Esophagus muscularis mucosa (tissue), 4 donors: ENCODE measurements at regions not wholly inside any gene's neighbourhood (a gene's known extent, or its start where the extent isn't known, plus 50 kb on each side); places are given as distances from the start of the nearest gene placed in this dataset.

Source experiments
- CTCF ChIP-seq, 3 experiments: fragments of 200-600 bp in 2 of 3; fragments of 450-650 bp in 1 of 3; sonication (generic) in 2 of 3; IDR thresholded peaks; one replicate each; pipeline ENCODE4 v1.5.1; 2017 to 2019; ENCODE audit warnings: antibody characterized with exemption in 3 of 3, mild to moderate bottlenecking in 2 of 3, moderate library complexity in 1 of 3
- EP300 ChIP-seq: sonication (generic); formaldehyde crosslinking; IDR thresholded peaks from one replicate; pipeline ENCODE4 v1.6.1; 2017; ENCODE audit warnings: antibody characterized with exemption
- POLR2A ChIP-seq: fragments of 450-650 bp; IDR thresholded peaks from one replicate; pipeline ENCODE4 v1.6.1; 2017; ENCODE audit warnings: antibody characterized with exemption, moderate library complexity, mild to moderate bottlenecking, low read depth
- POLR2AphosphoS5 ChIP-seq, 2 donors: sonication (generic); formaldehyde crosslinking; IDR thresholded peaks; one replicate each; pipeline ENCODE4 v1.6.1; 2017; ENCODE audit warnings: antibody characterized with exemption in 2 of 2

GRCh38 chr5:74361406-74362358 lies 278.8 kb downstream of the ENC1 start:
- TF ChIP-seq CTCF (IDR thresholded peaks at IDR 0.05) (no peak), POLR2AphosphoS5 (IDR thresholded peaks at IDR 0.05) (no peak), EP300 (no peak), POLR2A (no peak)
